K562 (cell line): ENCODE measurements at regions not wholly inside any gene's neighbourhood (a gene's known extent, or its start where the extent isn't known, plus 50 kb on each side); places are given as distances from the start of the nearest gene placed in this dataset.

Source experiments
- POLR2AphosphoS5 ChIP-seq: IDR thresholded peaks from 2 replicates; pipeline ENCODE4 v1.6.1; 2011; ENCODE audit warnings: mild to moderate bottlenecking, low read depth, low read length, moderate library complexity; ENCODE audit not compliant: control insufficient read depth, insufficient read depth
- SIN3A ChIP-seq, 2 experiments: fragments of 150-350 bp in 1 of 2; IDR thresholded peaks; 2 replicates each; pipeline ENCODE4 v1.6.1; 2011 to 2016; ENCODE audit warnings: borderline replicate concordance in 2 of 2, low read depth in 2 of 2, low read length in 2 of 2, mild to moderate bottlenecking in 2 of 2, moderate library complexity in 2 of 2; ENCODE audit not compliant: control insufficient read depth in 1 of 2
- ZNF24 ChIP-seq: fragments of 450-650 bp; IDR thresholded peaks from 2 replicates; pipeline ENCODE4 v1.6.1; 2016
- ZNF76 ChIP-seq: fragments of 250-450 bp; sonication (Bioruptor Pico); IDR thresholded peaks from 2 replicates; pipeline ENCODE4 v1.4.0; 2020; ENCODE audit warnings: mild to moderate bottlenecking, moderate library complexity, borderline replicate concordance
- ZZZ3 ChIP-seq: fragments of 450-650 bp; IDR thresholded peaks from 2 replicates; pipeline ENCODE4 v1.6.1; 2016; ENCODE audit warnings: antibody characterized with exemption, mild to moderate bottlenecking, moderate library complexity
- TF ChIP-seq, protein P1 (sequence below), 3 experiments: IDR thresholded peaks in 2 of 3; conservative IDR thresholded peaks in 1 of 3; 2 replicates each; pipeline ENCODE4 v1.5.1; 2011 to 2012; ENCODE audit warnings: low read length in 3 of 3, mild to moderate bottlenecking in 3 of 3, control low read depth in 2 of 3, improper control_type of control experiment in 1 of 3, inconsistent platforms in 1 of 3, low read depth in 1 of 3, mixed read lengths in 1 of 3, moderate library complexity in 1 of 3; ENCODE audit not compliant: insufficient read depth in 2 of 3
- TF ChIP-seq, protein P2 (sequence below), 2 experiments: fragments of 450-650 bp; conservative IDR thresholded peaks; 2 replicates each; pipeline ENCODE4 v1.6.1; 2017; ENCODE audit warnings: mild to moderate bottlenecking in 2 of 2, moderate library complexity in 2 of 2
- TF ChIP-seq, protein P3 (sequence below): sonication (generic); formaldehyde crosslinking; IDR thresholded peaks from 2 replicates; pipeline ENCODE4 v1.8.0; 2022; ENCODE audit warnings: mild to moderate bottlenecking, missing genetic modification reagents
- TF ChIP-seq, protein P4 (sequence below), 2 experiments: fragments of 450-650 bp in 1 of 2; sonication (generic) in 1 of 2; formaldehyde crosslinking in 1 of 2; IDR thresholded peaks; 2 replicates each; pipeline versions ENCODE4 v1.7.1 to v1.9.0; 2016 to 2022; ENCODE audit warnings: inconsistent platforms in 1 of 2, mild to moderate bottlenecking in 1 of 2, missing genetic modification reagents in 1 of 2
- TF ChIP-seq, protein P5 (sequence below), 2 experiments: fragments of 200-800 bp in 1 of 2; sonication (Bioruptor generic) in 1 of 2; sonication (generic) in 1 of 2; formaldehyde crosslinking in 1 of 2; IDR thresholded peaks in 1 of 2; conservative IDR thresholded peaks in 1 of 2; 2 replicates each; pipeline versions ENCODE4 v1.5.0 to v1.6.1; 2016 to 2020; ENCODE audit warnings: missing compliant biosample characterization in 1 of 2, missing genetic modification characterization in 1 of 2, missing genetic modification reagents in 1 of 2

DNA sequence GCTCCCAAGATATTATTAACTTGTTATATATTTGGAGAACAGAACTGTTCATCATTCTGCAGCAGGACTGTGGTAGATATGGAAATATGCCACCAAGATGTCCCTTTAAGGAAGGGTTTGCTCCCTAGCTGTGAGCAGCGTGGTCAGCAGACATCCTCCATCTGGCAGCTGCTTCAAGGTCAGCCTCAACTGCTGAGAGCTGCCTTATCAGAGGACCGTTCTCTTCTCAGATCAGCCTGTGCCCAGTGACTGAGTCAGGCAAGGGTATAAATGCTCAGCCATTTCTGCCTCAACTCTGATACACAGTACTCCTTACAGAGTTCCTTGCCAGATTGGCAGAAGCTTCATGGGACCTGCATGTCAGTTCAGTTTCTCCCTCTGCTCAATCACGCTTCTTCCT lies 63.4 kb upstream of the MAGEB2 start:
- TF ChIP-seq, protein P1, sequence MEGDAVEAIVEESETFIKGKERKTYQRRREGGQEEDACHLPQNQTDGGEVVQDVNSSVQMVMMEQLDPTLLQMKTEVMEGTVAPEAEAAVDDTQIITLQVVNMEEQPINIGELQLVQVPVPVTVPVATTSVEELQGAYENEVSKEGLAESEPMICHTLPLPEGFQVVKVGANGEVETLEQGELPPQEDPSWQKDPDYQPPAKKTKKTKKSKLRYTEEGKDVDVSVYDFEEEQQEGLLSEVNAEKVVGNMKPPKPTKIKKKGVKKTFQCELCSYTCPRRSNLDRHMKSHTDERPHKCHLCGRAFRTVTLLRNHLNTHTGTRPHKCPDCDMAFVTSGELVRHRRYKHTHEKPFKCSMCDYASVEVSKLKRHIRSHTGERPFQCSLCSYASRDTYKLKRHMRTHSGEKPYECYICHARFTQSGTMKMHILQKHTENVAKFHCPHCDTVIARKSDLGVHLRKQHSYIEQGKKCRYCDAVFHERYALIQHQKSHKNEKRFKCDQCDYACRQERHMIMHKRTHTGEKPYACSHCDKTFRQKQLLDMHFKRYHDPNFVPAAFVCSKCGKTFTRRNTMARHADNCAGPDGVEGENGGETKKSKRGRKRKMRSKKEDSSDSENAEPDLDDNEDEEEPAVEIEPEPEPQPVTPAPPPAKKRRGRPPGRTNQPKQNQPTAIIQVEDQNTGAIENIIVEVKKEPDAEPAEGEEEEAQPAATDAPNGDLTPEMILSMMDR (IDR thresholded peaks at IDR 0.05 in 2 of 3, conservative IDR thresholded peaks at IDR 0.05 in 1 of 3; ENCODE audit: insufficient read depth in 2 of 3, low read depth in 1 of 3, low read length in 3 of 3), result no peak
- TF ChIP-seq, protein P2, sequence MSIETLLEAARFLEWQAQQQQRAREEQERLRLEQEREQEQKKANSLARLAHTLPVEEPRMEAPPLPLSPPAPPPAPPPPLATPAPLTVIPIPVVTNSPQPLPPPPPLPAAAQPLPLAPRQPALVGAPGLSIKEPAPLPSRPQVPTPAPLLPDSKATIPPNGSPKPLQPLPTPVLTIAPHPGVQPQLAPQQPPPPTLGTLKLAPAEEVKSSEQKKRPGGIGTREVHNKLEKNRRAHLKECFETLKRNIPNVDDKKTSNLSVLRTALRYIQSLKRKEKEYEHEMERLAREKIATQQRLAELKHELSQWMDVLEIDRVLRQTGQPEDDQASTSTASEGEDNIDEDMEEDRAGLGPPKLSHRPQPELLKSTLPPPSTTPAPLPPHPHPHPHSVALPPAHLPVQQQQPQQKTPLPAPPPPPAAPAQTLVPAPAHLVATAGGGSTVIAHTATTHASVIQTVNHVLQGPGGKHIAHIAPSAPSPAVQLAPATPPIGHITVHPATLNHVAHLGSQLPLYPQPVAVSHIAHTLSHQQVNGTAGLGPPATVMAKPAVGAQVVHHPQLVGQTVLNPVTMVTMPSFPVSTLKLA (conservative IDR thresholded peaks at IDR 0.05), result no peak
- TF ChIP-seq, protein P3, sequence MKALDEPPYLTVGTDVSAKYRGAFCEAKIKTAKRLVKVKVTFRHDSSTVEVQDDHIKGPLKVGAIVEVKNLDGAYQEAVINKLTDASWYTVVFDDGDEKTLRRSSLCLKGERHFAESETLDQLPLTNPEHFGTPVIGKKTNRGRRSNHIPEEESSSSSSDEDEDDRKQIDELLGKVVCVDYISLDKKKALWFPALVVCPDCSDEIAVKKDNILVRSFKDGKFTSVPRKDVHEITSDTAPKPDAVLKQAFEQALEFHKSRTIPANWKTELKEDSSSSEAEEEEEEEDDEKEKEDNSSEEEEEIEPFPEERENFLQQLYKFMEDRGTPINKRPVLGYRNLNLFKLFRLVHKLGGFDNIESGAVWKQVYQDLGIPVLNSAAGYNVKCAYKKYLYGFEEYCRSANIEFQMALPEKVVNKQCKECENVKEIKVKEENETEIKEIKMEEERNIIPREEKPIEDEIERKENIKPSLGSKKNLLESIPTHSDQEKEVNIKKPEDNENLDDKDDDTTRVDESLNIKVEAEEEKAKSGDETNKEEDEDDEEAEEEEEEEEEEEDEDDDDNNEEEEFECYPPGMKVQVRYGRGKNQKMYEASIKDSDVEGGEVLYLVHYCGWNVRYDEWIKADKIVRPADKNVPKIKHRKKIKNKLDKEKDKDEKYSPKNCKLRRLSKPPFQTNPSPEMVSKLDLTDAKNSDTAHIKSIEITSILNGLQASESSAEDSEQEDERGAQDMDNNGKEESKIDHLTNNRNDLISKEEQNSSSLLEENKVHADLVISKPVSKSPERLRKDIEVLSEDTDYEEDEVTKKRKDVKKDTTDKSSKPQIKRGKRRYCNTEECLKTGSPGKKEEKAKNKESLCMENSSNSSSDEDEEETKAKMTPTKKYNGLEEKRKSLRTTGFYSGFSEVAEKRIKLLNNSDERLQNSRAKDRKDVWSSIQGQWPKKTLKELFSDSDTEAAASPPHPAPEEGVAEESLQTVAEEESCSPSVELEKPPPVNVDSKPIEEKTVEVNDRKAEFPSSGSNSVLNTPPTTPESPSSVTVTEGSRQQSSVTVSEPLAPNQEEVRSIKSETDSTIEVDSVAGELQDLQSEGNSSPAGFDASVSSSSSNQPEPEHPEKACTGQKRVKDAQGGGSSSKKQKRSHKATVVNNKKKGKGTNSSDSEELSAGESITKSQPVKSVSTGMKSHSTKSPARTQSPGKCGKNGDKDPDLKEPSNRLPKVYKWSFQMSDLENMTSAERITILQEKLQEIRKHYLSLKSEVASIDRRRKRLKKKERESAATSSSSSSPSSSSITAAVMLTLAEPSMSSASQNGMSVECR (CRISPR knock-in tag), result no peak
- TF ChIP-seq, protein P4, sequence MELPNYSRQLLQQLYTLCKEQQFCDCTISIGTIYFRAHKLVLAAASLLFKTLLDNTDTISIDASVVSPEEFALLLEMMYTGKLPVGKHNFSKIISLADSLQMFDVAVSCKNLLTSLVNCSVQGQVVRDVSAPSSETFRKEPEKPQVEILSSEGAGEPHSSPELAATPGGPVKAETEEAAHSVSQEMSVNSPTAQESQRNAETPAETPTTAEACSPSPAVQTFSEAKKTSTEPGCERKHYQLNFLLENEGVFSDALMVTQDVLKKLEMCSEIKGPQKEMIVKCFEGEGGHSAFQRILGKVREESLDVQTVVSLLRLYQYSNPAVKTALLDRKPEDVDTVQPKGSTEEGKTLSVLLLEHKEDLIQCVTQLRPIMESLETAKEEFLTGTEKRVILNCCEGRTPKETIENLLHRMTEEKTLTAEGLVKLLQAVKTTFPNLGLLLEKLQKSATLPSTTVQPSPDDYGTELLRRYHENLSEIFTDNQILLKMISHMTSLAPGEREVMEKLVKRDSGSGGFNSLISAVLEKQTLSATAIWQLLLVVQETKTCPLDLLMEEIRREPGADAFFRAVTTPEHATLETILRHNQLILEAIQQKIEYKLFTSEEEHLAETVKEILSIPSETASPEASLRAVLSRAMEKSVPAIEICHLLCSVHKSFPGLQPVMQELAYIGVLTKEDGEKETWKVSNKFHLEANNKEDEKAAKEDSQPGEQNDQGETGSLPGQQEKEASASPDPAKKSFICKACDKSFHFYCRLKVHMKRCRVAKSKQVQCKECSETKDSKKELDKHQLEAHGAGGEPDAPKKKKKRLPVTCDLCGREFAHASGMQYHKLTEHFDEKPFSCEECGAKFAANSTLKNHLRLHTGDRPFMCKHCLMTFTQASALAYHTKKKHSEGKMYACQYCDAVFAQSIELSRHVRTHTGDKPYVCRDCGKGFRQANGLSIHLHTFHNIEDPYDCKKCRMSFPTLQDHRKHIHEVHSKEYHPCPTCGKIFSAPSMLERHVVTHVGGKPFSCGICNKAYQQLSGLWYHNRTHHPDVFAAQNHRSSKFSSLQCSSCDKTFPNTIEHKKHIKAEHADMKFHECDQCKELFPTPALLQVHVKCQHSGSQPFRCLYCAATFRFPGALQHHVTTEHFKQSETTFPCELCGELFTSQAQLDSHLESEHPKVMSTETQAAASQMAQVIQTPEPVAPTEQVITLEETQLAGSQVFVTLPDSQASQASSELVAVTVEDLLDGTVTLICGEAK (IDR thresholded peaks at IDR 0.05), result no peak
- TF ChIP-seq, protein P4 (CRISPR knock-in tag; IDR thresholded peaks at IDR 0.05), result no peak
- no peak for TF ChIP-seq ZNF24
- no peak for TF ChIP-seq POLR2AphosphoS5
- TF ChIP-seq ZNF76, result no peak
- no peak for TF ChIP-seq ZZZ3
- no peak for TF ChIP-seq SIN3A (IDR thresholded peaks at IDR 0.05; ENCODE audit: borderline replicate concordance in 2 of 2, control insufficient read depth in 1 of 2, low read depth in 2 of 2, low read length in 2 of 2)
- TF ChIP-seq, protein P5, sequence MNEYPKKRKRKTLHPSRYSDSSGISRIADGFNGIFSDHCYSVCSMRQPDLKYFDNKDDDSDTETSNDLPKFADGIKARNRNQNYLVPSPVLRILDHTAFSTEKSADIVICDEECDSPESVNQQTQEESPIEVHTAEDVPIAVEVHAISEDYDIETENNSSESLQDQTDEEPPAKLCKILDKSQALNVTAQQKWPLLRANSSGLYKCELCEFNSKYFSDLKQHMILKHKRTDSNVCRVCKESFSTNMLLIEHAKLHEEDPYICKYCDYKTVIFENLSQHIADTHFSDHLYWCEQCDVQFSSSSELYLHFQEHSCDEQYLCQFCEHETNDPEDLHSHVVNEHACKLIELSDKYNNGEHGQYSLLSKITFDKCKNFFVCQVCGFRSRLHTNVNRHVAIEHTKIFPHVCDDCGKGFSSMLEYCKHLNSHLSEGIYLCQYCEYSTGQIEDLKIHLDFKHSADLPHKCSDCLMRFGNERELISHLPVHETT (CRISPR knock-in tag; conservative IDR thresholded peaks at IDR 0.05 in 1 of 2, IDR thresholded peaks at IDR 0.05 in 1 of 2), result no peak
